ENCODE measurements at regions not wholly inside any gene's neighbourhood (a gene's known extent, or its start where the extent isn't known, plus 50 kb on each side); places are given as distances from the start of the nearest gene placed in this dataset.

- TF ChIP-seq CTCF (conservative IDR thresholded peaks at IDR 0.05; ENCODE audit: low read depth in 2 of 2) (no peak), EZH2 (IDR thresholded peaks at IDR 0.05; ENCODE audit: low read depth, unreplicated experiment) (no peak), POLR2AphosphoS5 (IDR thresholded peaks at IDR 0.05; ENCODE audit: low read depth) (no peak), JUNB (IDR thresholded peaks at IDR 0.05; ENCODE audit: unreplicated experiment) (no peak), NANOG (IDR thresholded peaks at IDR 0.05; ENCODE audit: borderline replicate concordance) (no peak), ZNF462 (CRISPR knock-in tag; IDR thresholded peaks at IDR 0.05) (no peak), CREB1 (CRISPR knock-in tag; IDR thresholded peaks at IDR 0.05; ENCODE audit: low read depth) (no peak), STAT1 (IDR thresholded peaks at IDR 0.05; ENCODE audit: unreplicated experiment) (no peak)
These were observed 358.9 kb upstream of the LRATD1 start (continued) for GRCh38 chr2:14273650-14274049.

- H4K20me1 ChIP-seq (replicated peaks; ENCODE audit: insufficient read depth) = no peaks in the 10 kb centered on the region
- H3F3A ChIP-seq (replicated peaks; ENCODE audit: low read depth) = no peaks in the 10 kb centered on the region
- H3K4me3 Mint-ChIP-seq = no peak overlapping the region
- H3K27ac Mint-ChIP-seq = no peak overlapping the region
- peaks cover 4% of the 10 kb centered on the region for H3K27me3 Mint-ChIP-seq (ENCODE audit: insufficient read depth, low read depth, poor library complexity)
- H3K4me1 ChIP-seq (ENCODE audit: insufficient read depth) = no peaks in the 10 kb centered on the region
- H3K27ac ChIP-seq (ENCODE audit: low read depth) = no peak overlapping the region
- no peak for ATAC-seq
- no peaks in the 10 kb centered on the region for H3K27me3 ChIP-seq (ENCODE audit: insufficient read depth)
- no peak overlapping the region for H3K4me2 ChIP-seq
- no peak overlapping the region for H2AFZ ChIP-seq
- H3K79me2 ChIP-seq (replicated peaks; ENCODE audit: insufficient read depth) = no peaks in the 10 kb centered on the region
- H3K36me3 Mint-ChIP-seq (ENCODE audit: low read depth) = no peaks in the 10 kb centered on the region
- DNase-seq (ENCODE audit: low spot score) = no peak
- no peaks in the 10 kb centered on the region for H3K9me3 Mint-ChIP-seq
- no peaks in the 10 kb centered on the region for H3K36me3 ChIP-seq (ENCODE audit: insufficient read depth)
- no peaks in the 10 kb centered on the region for H3K9me2 ChIP-seq (ENCODE audit: insufficient read depth)
- no peak overlapping the region for H3K4me3 ChIP-seq
- H3K4me1 Mint-ChIP-seq = no peaks in the 10 kb centered on the region; the same call in 2 of the 3 replicates
- TF ChIP-seq ETS1 (IDR thresholded peaks at IDR 0.05) = no peak
- no peak for TF ChIP-seq JUNB (IDR thresholded peaks at IDR 0.05; ENCODE audit: unreplicated experiment)
These were observed 348.3 kb upstream of the LRATD1 start for GRCh38 chr2:14284244-14284643.
